Cardiac septum (tissue), 1 donor: ENCODE measurements at regions not wholly inside any gene's neighbourhood (a gene's known extent, or its start where the extent isn't known, plus 50 kb on each side); places are given as distances from the start of the nearest gene placed in this dataset.
"Not testable (repeated sequence)": the region's sequence is repeated elsewhere in the genome, so short reads cannot be mapped to it uniquely, and the experiment has no call there.

Source experiments
- DNase-seq: peaks from one replicate; pipeline ENCODE4 v3.0.0-alpha.2; 2020; ENCODE audit warnings: low spot score
- intact Hi-C: fragments of 100-400 bp; cut with DNase I; formaldehyde crosslinking; loops from one replicate; pipeline ENCODE4 v1.14.0; 2022
- donor health status: DM: no; HTN: no; CAD: no.

DNA sequence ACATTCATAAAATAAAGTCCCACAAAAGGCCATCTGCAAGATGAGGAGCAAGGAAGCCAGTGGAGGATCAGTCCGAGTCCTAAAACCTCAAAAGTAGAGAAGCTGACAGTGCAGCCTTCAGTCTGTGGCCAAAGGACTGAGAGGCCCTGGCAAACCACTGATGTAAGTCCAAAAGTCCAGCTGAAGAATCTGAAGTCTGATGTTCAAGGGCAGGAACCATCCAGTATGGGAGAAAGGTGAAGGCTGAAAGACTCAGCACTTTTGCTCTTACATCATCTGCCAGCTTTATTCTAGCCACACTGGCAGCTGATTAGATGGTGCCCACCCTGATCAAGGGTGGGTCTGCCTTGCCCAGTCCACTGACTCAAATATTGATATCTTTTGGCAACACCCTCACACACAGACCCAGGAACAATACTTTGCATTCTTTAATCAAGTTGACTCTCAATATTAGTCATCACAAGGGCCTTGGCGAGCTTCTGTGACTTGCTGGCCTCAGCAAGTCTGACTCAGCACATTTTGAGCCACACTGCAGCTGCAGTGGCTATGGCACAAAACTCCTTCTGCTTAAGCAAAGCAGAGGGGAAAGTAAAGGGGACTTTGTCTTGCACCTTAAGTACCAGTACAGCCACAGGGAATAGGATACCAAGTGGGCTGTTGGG is 1370.3 kb upstream of the CITED2 start:
- intact Hi-C loops, result no loop called here
- no peak for DNase-seq

DNA sequence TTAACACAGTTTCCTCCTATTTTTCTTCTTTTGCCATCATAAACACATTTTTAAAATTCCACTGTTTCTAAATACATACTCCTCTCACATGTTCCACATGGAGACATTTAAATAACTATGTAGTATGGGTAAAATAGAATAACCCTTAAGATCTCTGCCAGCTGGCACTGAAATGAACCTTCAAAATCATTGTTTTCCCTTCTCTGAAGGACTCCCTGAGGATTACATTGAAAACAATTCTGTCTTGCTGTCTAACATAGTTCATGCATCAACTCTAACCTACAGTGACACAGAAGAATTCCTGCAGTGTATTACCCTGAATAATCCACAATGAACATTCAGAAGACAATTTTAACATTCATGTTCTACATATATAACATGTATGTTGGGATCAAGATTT is 1361.8 kb upstream of the CITED2 start:
- no peak for DNase-seq
- intact Hi-C loops, result no loop called here

DNA sequence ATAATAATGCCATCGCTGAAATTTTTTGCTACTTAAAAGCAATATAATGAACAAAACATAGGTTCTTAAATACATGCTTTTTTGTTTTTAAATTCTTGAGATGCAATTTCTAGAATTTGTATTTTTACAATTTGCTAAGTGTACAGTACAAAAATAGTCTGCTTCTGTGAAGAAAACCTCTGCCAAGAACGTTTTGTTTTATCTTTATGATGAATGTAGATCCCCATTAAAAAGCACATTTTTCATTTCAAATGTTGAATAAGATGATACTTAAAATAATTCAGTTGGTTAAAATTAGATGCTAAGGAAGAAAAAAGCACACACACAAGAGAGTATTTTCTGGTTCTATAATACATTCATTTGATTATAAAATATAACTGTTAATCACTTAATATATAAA is 1358.5 kb upstream of the CITED2 start:
- no peak for DNase-seq
- intact Hi-C loops, result no loop called here

DNA sequence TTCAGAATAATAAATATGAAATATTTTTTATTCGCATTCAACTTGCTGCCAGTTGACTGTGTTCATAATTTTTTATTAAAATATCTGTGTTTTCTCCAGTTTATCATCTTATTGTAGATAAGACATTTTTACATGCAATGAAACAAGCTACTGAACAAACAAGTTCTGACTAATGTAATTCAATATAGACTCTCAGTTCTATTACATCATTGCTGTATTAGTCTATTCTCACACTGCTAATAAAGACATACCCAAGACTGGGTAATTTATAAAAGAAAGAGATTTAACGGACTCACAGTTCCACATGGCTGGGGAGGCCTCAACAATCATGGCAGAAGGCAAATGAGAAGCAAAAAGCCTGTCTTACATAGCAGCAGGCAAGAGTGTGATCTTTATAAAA is 1357.7 kb upstream of the CITED2 start:
- intact Hi-C loops, result no loop called here
- DNase-seq, result no peak

DNA sequence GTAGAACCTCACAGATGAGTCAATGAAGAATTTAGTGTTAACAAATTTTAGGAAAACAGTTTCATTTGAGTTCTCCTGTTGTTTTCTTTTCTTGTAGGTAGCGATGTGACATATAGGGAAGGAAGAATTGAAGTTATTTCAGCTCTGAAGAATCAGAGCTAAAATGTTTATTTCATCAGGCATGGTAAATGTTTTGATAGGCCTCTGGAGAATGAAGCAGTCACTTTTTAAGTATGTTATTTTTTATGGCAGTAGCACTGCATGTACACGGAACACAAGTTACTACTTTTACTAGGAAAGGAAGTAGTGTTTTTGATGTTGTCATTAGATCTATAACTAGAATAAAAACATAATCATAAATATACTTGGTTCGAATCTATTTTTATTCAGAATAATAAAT is 1357.3 kb upstream of the CITED2 start:
- intact Hi-C loops, result no loop called here
- DNase-seq, result no peak

DNA sequence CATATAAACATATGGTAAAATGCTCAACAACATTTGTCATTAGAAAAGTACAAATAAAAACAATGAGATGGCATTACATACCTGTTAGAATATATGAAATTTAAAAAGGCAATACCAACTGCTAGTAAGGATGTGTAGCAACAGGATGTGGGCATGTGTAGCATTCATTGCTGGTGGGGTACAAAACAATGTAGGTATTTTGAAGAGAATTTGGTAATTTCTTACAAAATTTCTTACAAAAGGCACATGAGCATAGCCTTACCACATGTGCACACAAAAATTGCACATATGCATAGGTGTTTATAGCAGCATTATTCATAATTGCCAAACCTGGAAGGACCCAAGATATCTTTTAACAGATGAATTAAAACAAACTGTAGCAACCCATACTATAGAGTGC is 1355.1 kb upstream of the CITED2 start:
- DNase-seq, result no peak
- intact Hi-C loops, result no loop called here

DNA sequence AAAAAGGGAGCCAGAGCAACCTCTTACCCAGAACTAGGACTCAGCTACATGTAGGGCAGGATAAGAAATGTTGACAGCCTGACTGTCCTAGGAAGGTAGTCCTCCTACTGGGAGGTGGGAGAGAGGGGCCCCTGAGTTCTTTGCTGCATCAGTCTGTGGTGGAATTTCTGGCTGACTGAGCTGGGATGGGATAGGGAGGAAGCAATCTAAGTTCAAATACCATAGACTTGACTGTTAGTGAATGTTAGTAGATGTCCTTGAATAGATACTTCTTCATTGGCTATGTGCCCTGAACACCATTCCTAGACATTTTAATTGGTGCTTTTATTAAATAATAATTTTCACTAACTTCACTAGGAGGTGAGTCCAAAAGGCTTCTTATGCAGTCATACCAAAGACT is 1343.6 kb upstream of the CITED2 start:
- no peak for DNase-seq
- intact Hi-C loops, result no loop called here

DNA sequence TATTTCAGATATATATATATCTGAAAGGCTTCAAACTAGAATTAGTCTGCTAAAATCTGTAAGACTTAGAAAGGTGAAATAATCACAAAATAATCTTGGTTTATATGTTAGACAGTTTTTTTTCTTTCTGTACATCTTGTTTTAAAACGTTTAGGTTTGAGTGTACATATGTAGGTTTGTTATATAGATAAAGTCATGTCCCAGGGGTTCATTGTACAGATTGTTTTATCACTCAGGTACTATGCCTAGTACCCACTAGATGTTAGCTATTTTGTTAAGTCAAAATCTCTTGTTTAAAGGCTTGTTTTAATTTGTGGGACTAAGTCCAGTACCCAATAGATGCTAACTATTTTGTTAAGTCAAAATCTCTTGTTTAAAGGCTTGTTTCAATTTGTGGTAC is 1339.0 kb upstream of the CITED2 start:
- DNase-seq, result no peak
- intact Hi-C loops, result no loop called here

DNA sequence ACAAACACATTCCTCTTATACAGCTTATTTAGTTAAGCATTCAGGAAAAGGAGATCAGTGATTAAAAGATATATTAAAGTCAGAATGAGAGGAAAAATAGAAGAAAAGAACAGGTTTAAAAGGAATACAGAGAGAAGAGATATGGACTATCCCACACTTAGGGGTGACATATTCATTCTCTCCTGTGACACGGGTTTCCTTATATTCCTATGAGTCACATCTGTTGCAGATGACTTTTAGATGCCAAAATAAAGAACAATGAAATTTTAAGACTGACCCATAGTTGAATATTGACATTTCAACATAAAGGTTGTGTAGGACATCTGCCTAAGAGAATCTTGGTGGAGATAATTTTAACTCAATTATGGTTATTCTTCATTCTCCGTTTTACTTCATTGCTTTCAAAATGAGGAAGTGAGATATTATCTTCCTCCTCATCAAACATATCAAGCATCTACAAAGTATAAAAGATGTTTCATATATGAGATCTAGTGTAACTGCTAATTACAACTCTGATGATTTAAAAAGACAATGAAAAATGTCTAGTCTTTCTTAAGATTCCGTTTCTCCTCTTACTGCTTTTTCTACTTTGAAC is 1336.7 kb upstream of the CITED2 start:
- intact Hi-C loops, result no loop called here
- no peak for DNase-seq

DNA sequence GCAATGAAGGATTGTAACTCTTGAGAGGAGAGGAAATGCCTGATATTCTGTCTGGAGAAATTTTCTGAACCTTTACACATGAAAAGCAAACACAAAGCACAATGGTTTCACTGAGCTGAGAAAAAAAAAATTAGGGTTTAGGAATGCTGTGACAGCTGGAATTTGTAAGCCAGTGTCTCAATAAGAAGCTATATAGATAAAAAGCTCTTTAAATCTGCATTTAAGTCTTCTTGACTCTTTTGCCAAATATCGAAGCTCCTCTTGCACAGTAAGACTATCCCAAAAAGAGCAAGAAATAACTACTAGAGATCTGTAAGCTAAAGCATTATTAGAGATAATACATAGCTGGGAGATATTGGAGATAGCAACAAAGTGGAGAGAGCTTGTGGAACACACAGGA is 1334.0 kb upstream of the CITED2 start:
- DNase-seq, result no peak

DNA sequence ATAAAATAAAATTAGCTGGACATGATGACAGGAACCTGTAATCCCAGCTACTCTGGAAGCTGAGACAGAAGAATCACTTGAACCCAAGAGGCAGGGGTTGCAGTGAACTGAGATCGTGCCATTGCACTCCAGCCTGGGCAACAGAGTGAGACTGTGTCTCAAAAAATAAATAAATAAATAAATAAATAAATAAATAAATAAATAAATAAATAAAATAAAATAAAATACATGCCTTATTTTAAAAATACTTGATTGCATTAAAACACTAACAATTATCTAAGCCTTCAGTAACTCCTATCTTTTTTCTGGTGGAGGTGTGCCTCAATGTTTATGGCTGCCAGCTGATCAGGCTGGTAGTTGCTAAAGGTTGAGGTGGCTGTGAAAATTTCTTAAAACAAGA is 1329.6 kb upstream of the CITED2 start:
- intact Hi-C loops, DNase-seq: not testable (repeated sequence)

More for the DNA sequence above, 1334.0 kb upstream of the CITED2 start:
- intact Hi-C loops, result no loop called here

DNA sequence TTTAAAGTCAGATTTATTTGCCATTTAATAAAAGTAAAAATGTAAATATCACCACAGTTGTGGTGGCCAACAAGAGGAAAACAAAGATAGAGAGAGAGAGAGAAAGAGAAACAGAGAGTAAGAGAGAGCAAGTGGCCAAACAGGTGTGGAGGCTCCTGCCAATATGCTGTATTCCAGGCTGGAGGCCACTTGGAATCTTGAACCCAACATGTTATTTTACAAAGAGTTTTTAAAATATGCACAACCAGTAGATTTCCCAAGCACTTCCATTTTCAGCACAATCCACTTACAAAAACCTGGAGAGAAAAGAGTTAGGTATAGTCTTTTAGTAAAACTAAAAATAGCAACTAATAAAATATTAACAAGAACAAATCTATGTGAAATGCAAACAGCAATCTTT is 1323.1 kb upstream of the CITED2 start:
- intact Hi-C loops, result no loop called here
- no peak for DNase-seq

DNA sequence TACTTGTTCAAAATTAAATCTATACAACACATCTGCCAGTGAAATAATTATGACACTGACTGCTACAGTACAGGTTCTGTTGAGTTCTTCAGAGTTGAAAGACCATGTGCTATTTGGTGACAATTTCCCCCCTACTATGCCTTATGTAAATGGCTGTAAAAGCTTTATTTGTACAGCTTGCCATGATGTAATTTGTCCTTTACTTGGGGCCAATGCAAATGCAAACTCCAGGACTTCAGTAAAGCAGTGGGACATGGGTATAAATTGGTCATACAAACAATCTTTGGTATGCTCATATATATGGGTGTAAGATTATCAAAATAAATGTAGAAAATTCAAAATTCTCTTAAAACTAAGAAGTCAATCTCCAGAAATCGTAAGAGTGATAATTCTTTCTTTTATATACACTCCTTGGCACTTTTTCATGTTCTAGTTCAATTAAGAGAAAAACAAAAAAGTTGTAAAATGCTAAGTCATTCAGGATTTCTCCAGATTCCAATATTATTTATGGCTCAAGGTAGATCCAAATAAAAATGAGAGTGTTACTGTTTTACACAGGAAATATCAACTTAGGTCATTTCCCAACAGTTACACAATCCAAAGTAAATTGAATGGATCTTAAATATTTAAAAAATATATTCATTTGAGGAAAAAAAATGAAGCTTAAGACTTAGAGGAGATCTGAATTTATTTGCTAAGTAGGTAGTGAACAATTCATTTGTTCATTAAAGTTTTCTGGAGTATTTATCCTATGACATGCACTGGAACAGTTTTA is 1310.5 kb upstream of the CITED2 start:
- intact Hi-C loops, result no loop called here
- no peak for DNase-seq

DNA sequence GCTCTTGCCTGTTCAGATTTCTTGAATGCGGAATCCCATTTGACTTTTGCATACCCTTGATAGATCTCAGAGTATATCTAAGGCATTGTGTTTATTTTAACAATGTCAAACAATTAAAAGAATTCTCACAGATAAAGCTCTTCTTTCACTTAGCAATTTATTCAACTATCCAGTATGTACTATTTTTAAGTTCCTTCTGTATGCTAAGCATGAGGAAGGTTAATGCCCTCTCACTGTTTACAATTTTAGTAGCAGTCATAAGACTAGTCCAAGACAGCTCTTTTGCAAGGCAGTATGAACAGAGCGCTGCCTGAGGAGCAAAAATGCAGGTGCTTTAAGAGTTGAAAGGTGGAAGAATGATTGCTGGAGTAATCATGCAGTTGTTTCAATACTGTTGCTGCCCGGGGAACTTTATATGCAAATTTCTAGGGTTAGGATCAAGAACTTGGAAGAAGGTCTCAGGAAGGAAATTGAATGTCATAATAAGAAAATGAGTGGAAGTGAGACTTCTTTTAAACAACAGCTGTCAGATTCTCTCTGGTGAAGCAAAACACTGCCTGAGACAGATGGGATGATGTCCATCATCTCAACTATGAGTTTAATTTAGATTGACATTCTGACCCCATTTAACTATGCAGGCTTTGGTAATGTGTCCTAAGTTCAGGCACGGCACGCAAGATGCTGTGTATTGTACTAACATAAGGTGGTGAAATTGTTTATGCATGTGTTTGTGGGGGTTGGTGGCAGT is 1303.5 kb upstream of the CITED2 start:
- intact Hi-C loops, result no loop called here

DNA sequence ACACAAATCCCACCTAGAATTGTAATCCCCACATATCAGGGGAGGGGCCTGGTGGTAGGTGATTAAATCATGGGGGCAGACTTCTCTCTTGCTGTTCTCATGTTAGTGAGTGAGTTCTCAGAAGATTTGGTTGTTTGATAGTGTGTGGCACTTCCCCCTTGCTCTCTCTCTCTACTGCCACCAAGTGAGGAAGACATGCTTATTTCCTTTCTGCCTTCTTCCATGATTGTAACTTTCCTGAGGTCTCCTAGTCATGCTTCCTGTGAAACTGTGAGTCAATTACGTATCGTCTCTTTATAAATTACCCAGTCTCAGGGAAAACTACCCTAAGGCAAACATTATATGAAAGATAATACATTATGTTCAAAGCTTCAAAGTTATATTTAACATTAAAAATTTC is 1297.5 kb upstream of the CITED2 start:
- intact Hi-C loops, result no loop called here

More for the DNA sequence above, 1303.5 kb upstream of the CITED2 start:
- no peak for DNase-seq

DNA sequence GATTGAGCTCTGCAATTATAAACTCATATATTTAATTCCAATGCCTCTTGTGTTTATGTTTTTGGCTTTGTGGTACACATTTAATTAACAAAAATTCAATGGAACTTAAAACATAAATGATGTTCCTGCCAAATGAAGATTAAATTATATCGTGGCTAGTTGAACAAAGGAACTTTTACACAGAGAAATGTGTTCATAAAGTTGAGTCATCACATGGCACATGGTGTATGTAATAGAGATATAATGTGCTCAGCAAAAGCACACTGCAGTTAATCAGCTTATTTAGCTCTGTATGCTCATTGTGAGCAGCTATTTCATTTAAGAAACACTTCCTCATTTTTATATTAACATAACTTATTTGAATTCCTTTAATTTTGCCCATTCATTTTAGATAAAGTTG is 1295.6 kb upstream of the CITED2 start:
- no peak for DNase-seq
- intact Hi-C loops, result no loop called here

More for the DNA sequence above, 1297.5 kb upstream of the CITED2 start:
- DNase-seq, result no peak

DNA sequence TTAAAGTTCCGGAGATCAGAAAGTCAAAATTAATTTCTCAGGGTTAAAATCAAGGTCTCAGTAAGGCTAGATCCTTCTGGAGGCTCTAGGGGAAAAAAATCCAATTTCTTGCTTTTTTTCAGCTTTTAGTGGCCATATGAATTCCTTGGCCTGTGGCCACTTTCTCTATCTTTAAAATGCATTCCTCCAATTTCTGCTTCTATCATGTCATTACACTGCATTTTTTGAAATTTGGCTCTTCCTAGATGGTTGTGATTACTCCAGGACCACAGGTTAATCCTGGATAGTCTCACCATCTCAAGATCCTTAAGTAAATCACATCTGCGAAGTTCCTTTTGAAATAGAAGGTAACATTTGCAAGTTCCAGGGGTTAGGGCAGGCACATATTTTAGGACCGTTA is 1294.9 kb upstream of the CITED2 start:
- intact Hi-C loops, result no loop called here

DNA sequence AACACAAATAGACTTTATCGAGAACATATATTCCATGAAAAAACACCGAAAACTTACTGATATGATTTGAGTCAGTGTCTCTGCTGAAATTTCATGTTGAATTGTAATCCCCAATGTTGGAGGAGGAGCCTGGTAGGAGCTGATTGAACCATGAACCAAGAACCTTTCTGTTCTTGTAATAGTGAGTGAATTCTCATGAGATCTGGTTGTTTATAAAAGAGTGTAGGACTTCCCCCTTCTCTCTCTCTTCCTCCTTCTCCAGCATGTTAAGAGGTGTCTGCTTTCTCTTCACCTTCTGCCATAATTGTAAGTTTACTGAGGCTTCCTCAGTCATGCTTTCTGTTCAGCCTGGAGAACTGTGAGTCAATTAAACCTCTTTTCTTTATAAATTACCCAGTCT is 1289.3 kb upstream of the CITED2 start:
- DNase-seq, result no peak
- intact Hi-C loops, result no loop called here

More for the DNA sequence above, 1294.9 kb upstream of the CITED2 start:
- no peak for DNase-seq

DNA sequence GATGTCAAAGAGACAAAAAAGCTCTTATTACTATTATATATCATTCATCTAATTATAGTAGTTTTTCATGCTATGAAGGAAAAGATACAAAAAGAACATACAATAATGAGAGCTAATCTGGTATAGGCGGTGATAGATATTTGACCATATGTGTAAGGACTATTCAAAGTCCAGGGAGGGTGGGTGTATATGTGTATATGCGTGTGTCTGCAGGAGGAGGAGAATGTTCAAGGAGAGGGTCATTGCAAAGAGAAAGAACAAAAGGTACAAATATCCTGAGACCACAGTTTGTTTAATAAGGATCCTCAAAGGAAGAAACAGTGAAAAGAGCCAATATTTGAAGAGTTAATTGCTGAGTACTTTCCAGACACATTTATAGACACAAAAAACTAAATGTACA is 1288.6 kb upstream of the CITED2 start:
- intact Hi-C loops, result no loop called here

DNA sequence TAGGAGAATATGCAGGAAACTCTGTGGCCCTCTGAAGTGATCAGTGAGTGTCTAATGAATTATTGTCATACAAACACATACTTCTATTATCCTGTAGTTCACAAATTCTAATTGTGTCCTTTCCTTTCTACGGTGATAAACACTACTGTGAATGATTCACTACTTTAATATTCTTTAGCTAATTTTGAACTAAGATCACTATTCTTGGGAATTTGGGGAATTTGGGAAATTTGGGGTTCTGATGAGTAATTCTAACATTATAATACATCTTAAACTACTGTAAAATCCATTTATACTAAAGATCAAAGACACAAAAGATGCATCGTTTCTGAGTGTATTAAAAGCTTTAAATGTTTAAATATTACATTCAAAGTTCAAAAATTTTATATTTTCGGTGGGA is 1287.2 kb upstream of the CITED2 start:
- no peak for DNase-seq
- intact Hi-C loops, result no loop called here

More for the DNA sequence above, 1288.6 kb upstream of the CITED2 start:
- no peak for DNase-seq
